ENCODE measurements at regions not wholly inside any gene's neighbourhood (a gene's known extent, or its start where the extent isn't known, plus 50 kb on each side); places are given as distances from the start of the nearest gene placed in this dataset.

- 62 to 71% methylated on average over 4 of the region's 4 CpGs for WGBS, 2 donors
- intact Hi-C loops (cut with DNase I; ENCODE audit: low total_unique reads): no loop called here
- TF ChIP-seq POLR2A (IDR thresholded peaks at IDR 0.05): no peak
- TF ChIP-seq, protein P1, sequence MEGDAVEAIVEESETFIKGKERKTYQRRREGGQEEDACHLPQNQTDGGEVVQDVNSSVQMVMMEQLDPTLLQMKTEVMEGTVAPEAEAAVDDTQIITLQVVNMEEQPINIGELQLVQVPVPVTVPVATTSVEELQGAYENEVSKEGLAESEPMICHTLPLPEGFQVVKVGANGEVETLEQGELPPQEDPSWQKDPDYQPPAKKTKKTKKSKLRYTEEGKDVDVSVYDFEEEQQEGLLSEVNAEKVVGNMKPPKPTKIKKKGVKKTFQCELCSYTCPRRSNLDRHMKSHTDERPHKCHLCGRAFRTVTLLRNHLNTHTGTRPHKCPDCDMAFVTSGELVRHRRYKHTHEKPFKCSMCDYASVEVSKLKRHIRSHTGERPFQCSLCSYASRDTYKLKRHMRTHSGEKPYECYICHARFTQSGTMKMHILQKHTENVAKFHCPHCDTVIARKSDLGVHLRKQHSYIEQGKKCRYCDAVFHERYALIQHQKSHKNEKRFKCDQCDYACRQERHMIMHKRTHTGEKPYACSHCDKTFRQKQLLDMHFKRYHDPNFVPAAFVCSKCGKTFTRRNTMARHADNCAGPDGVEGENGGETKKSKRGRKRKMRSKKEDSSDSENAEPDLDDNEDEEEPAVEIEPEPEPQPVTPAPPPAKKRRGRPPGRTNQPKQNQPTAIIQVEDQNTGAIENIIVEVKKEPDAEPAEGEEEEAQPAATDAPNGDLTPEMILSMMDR (IDR thresholded peaks at IDR 0.05): no peak
- no peak overlapping the region for H3K4me3 ChIP-seq (ENCODE audit: low read depth, poor library complexity, severe bottlenecking)
- no peak for DNase-seq (ENCODE audit: low spot score in 2 of 2)
Observed at GRCh38 chr3:6155650-6156338, 705.1 kb upstream of the GRM7 start.

DNA sequence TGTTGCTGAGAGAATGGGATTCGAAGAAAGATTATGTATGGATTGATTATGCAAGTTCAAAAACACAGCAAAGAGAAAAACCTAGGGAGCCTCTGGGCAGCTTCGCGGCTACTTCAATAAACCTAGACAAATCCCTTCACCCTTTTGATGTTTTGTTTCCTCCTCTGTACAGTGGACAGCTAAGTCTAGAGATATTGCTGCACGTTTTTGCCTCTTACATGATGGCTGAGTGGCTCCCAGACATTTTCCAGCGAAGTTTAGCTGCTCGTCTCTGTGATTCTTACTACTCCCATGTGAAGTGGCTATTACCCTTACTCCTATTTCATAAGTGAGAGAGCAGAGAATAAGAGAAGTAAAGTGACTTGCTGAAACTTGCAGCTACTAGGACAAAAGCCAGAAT lies 695.0 kb upstream of the GRM7 start:
- WGBS, 2 donors: 44 to 60% methylated on average over 6 of the region's 6 CpGs
- H3K4me3 ChIP-seq (ENCODE audit: low read depth, poor library complexity, severe bottlenecking): no peak overlapping the region
- DNase-seq (ENCODE audit: low spot score in 2 of 2): no peak
- TF ChIP-seq, protein P1 (IDR thresholded peaks at IDR 0.05): no peak
- no peak for TF ChIP-seq POLR2A (IDR thresholded peaks at IDR 0.05)
- intact Hi-C loops (cut with DNase I; ENCODE audit: low total_unique reads): no loop called here

DNA sequence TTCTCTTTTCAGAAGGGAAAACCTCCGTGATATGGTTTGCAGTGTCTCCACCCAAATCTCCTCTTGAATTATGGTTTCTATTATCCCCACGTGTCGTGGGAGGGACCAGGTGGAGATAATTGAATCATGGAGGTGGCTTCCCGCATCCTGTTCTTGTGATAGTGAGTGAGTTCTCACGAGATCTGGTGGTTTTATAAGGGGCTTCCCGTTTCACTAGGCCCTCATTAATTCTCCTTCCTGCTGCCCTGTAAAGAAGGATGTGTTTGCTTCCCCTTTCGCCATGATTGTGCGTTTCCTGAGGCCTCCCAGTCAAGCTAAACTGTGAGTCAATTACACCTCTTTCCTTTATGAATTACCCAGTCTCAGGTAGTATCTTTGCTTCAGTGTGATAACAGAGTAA lies 692.7 kb upstream of the GRM7 start:
- intact Hi-C loops (cut with DNase I; ENCODE audit: low total_unique reads): no loop called here
- TF ChIP-seq POLR2A (IDR thresholded peaks at IDR 0.05): no peak
- TF ChIP-seq, protein P1 (IDR thresholded peaks at IDR 0.05): no peak
- no peak overlapping the region for H3K4me3 ChIP-seq (ENCODE audit: low read depth, poor library complexity, severe bottlenecking)
- 57 to 69% methylated on average over 8 of the region's 8 CpGs for WGBS, 2 donors
- DNase-seq (ENCODE audit: low spot score in 2 of 2): no peak

DNA sequence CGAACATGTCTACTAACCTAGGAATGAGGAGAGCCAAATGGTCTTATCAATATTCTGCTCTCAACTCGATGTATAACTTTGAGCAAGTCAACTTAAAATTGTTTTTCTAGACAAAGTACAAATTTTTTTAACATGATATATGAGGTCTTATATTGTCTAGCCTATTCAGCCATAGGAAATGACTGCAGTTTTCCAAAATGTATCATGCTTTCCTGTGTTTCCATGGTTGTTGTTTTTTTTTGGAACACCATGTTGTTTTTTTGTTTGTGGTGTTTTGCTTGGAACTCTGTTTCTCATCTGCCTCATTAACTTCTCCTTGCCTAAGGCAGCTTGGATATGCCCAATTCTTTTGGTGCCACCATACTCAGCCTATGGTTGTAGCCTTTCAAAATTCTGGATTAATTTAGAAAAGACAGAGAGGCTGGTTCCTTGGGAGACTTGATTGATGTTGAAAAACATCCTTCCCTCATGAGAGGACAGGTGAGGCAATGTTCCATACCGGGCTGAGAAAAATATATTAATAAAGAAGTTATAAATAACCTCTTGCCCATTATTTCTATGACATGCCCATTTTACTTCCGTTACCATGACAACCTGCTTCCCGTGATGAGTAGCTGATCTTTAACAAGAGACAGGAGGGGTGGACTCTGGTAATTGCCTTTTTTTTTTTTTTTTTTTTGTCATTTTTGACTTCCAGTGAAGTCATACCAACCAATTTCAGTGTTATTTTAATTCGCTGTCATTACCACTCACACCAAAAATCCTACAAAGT lies 687.9 kb upstream of the GRM7 start:
- no peak for TF ChIP-seq POLR2A (IDR thresholded peaks at IDR 0.05)
- TF ChIP-seq, protein P1 (IDR thresholded peaks at IDR 0.05): no peak
- intact Hi-C loops (cut with DNase I; ENCODE audit: low total_unique reads): no loop called here

DNA sequence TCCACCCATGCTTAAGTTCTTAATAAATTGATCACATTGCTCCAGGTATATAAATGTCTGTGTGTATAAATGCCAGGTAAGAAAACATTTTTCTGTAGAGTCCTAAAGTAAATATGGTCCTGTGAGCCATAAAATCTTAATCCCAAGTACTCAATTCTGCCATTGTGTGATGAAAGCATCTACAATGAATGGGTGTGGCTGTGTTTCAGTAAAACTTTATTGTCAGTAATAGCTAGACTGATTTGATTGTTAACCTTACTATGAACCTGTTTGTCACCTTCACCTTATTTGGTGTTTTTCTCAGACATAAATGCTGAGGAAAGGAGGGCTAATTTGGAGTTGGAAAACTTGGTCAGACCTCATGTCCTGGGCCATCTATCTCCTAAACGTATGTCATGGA lies 683.5 kb upstream of the GRM7 start:
- no peak overlapping the region for H3K4me3 ChIP-seq (ENCODE audit: low read depth, poor library complexity, severe bottlenecking)
- WGBS, 2 donors: 85 to 89% methylated on average over 1 of the region's 1 CpG
- no peak for TF ChIP-seq POLR2A (IDR thresholded peaks at IDR 0.05)
- TF ChIP-seq, protein P1 (IDR thresholded peaks at IDR 0.05): no peak
- DNase-seq (ENCODE audit: low spot score in 2 of 2): no peak
- intact Hi-C loops (cut with DNase I; ENCODE audit: low total_unique reads): no loop called here

More for the DNA sequence above, 687.9 kb upstream of the GRM7 start:
- DNase-seq (ENCODE audit: low spot score in 2 of 2): no peak
- H3K4me3 ChIP-seq (ENCODE audit: low read depth, poor library complexity, severe bottlenecking): no peak overlapping the region
- WGBS, 2 donors: 66 to 72% methylated on average over 6 of the region's 6 CpGs
